ENCODE measurements at regions not wholly inside any gene's neighbourhood (a gene's known extent, or its start where the extent isn't known, plus 50 kb on each side); places are given as distances from the start of the nearest gene placed in this dataset.
A peak's percentile ranks its signal among the peaks of the same experiment; 100 is the strongest.

- POLR2A ChIA-PET: no interaction called here
- in situ Hi-C loops (cut with MboI) (no loop called here), intact Hi-C loops (cut with micrococcal nuclease; ENCODE audit: unreplicated experiment) (no loop called here)
- FAIRE-seq: no peak
- no peaks in the 10 kb centered on the region for H4K20me1 ChIP-seq (ENCODE audit: control insufficient read depth, insufficient read depth)
- H3K4me2 ChIP-seq (ENCODE audit: control insufficient read depth, insufficient read depth): no peak overlapping the region
- no peak for TF ChIP-seq CBFB (IDR thresholded peaks at IDR 0.05; ENCODE audit: low read depth)
- H3K9me3 ChIP-seq (replicated peaks; ENCODE audit: control insufficient read depth, insufficient read depth, low read length): no peaks in the 10 kb centered on the region
- no peak for ATAC-seq
- H3K9ac ChIP-seq (ENCODE audit: control insufficient read depth, insufficient read depth, low read length): no peak overlapping the region
- H2AFZ ChIP-seq (ENCODE audit: control insufficient read depth, low read depth, low read length): no peak overlapping the region
- WGBS (ENCODE audit: insufficient coverage, insufficient replicate concordance, low lambda C conversion rate, missing lambda C conversion rate): 12% methylated on average over 4 of the region's 4 CpGs
- no peak overlapping the region for H3K4me3 ChIP-seq
- H3K36me3 ChIP-seq (ENCODE audit: control insufficient read depth in 2 of 2, insufficient read depth in 2 of 2, low read length in 1 of 2): no peaks in the 10 kb centered on the region
- no peak overlapping the region for H3K27ac ChIP-seq (ENCODE audit: control insufficient read depth, insufficient read depth)
- SMC1A ChIA-PET (ENCODE audit: uncharacterized antibody, unreplicated experiment): no interaction called here
- RAD21 ChIA-PET (ENCODE audit: unreplicated experiment): no interaction called here
- no peaks in the 10 kb centered on the region for H3K27me3 ChIP-seq (replicated peaks in 1 of 2; ENCODE audit: control insufficient read depth in 2 of 2, insufficient read depth in 2 of 2, low read length in 1 of 2)
- H3K4me1 ChIP-seq (ENCODE audit: control insufficient read depth, insufficient read depth, low read length): no peaks in the 10 kb centered on the region
- BruUV-seq (replicated peaks): no TSS peak
- CTCF ChIA-PET: no interaction called here
- H3K79me2 ChIP-seq (ENCODE audit: control insufficient read depth, insufficient read depth, low read length): no peaks in the 10 kb centered on the region
- DNase-seq (ENCODE audit: low read depth, low spot score): no peak
These were observed 721.4 kb downstream of the VGLL3 start for GRCh38 chr3:86269364-86270155.

- Histone ChIP-seq H3K27me3 (replicated peaks in 1 of 2; ENCODE audit: control insufficient read depth in 2 of 2, insufficient read depth in 2 of 2, low read length in 1 of 2) (no peaks in the 10 kb centered on the region), H4K20me1 (ENCODE audit: control insufficient read depth, insufficient read depth) (no peaks in the 10 kb centered on the region), H3K4me3 (no peak overlapping the region), H3K4me1 (ENCODE audit: control insufficient read depth, insufficient read depth, low read length) (no peaks in the 10 kb centered on the region), H3K4me2 (ENCODE audit: control insufficient read depth, insufficient read depth) (no peak overlapping the region), H3K36me3 (ENCODE audit: control insufficient read depth in 2 of 2, insufficient read depth in 2 of 2, low read length in 1 of 2) (no peaks in the 10 kb centered on the region), H3K27ac (ENCODE audit: control insufficient read depth, insufficient read depth) (no peak overlapping the region), H2AFZ (ENCODE audit: control insufficient read depth, low read depth, low read length) (no peak overlapping the region), H3K9ac (ENCODE audit: control insufficient read depth, insufficient read depth, low read length) (no peak overlapping the region), H3K79me2 (ENCODE audit: control insufficient read depth, insufficient read depth, low read length) (no peaks in the 10 kb centered on the region), H3K9me3 (replicated peaks; ENCODE audit: control insufficient read depth, insufficient read depth, low read length) (no peaks in the 10 kb centered on the region)
- ChIA-PET POLR2A (no interaction called here), CTCF (no interaction called here), RAD21 (ENCODE audit: unreplicated experiment) (no interaction called here), SMC1A (ENCODE audit: uncharacterized antibody, unreplicated experiment) (interaction anchor here (0.7 kb wide), 1 partner anchor 248 kb away, joined by 4 read pairs; no protein-coding TSS in a partner anchor)
- in situ Hi-C loops (cut with MboI) (no loop called here), intact Hi-C loops (cut with micrococcal nuclease; ENCODE audit: unreplicated experiment) (no loop called here)
- DNase-seq (ENCODE audit: low read depth, low spot score) (peak; percentile 7), FAIRE-seq (no peak), ATAC-seq (peak; percentile 74)
- no TSS peak for BruUV-seq (replicated peaks)
- WGBS (ENCODE audit: insufficient coverage, insufficient replicate concordance, low lambda C conversion rate, missing lambda C conversion rate): 19% methylated on average over 1 of the region's 1 CpG
- no peak for TF ChIP-seq POLR2A (IDR thresholded peaks at IDR 0.05; ENCODE audit: low read depth, low read length)
- TF ChIP-seq BRCA1 (IDR thresholded peaks at IDR 0.05; ENCODE audit: low read depth, low read length): no peak
- TF ChIP-seq E4F1 (IDR thresholded peaks at IDR 0.05; ENCODE audit: borderline replicate concordance, partially characterized antibody): no peak
- no peak for TF ChIP-seq CUX1 (IDR thresholded peaks at IDR 0.05; ENCODE audit: insufficient replicate concordance, low read depth, low read length)
- no peak for TF ChIP-seq CHD2 (IDR thresholded peaks at IDR 0.05; ENCODE audit: borderline replicate concordance, low read depth, low read length)
- TF ChIP-seq JUNB (IDR thresholded peaks at IDR 0.05): peak; percentile 78
- TF ChIP-seq POU2F2 (IDR thresholded peaks at IDR 0.05; ENCODE audit: borderline replicate concordance, low read depth, low read length): no peak
These were observed 732.9 kb downstream of the VGLL3 start for GRCh38 chr3:86257955-86258641.
